Kidney glomerular epithelial cell (primary cell): ENCODE measurements at regions not wholly inside any gene's neighbourhood (a gene's known extent, or its start where the extent isn't known, plus 50 kb on each side); places are given as distances from the start of the nearest gene placed in this dataset.

Source experiments
- DNase-seq: peaks from one replicate; lab custom pipeline; 2025; lab: John Stamatoyannopoulos, UW

DNA sequence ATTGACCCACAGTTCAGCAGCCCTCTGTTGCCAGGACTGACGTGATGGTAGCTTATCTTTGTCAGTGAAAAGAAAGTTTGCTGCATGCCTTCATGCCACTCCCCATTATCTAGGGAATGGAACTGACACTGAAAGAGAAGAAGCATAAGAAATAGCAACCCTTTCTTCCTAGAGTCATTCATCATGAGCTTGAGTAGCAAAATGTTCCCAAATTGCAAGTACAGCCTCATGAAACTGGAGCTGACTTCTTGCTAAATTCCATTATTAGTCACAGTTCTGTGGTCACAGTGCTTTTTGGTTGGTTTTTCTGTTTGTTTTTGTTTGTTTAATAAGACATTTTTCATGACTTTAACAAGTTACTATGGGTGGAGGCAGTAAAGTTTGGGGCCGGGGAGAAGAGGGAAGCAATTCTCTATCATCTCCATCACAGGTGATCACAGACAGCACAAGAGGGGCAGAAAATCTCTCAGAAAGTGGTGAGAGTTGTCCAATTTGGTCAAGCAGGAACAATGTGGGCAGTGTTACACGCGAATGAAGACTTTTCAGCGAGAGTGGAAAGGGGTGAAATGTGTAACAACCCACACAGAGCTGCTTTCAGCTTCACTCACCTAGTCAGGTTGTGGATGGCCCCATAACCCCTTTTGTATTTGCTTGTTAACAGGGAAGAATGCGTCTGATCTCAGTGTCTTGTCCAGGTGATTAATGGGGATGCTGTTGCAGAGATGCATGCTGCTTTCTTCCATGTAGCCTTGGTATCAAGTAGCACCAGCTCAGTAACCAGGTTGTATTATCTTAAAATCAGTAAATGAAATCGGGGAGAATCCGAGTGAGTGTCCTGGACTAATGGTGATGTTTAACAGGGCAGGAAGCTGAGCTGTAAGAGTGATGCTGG is 440.4 kb downstream of the DMRT2 start:
- DNase-seq, result no peak

DNA sequence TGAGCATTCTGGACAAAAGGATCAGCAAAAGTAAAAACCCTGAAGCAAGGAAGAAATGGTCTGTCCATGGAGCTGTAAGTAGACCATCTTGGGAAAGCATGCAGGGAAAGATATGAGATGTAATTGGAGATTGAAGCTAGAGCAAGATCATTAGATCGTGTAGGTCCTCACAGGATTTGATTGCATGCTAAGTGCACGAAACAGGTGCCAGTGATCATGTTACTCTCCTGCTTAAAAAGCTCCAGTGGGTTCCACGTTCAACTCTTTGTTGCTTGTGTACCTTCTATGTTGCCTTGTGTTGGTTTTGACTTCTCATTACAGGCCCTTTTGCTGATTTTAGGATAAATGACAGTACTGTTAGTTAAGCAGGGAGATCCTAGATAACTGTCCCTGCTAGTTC is 442.0 kb downstream of the DMRT2 start:
- no peak for DNase-seq

DNA sequence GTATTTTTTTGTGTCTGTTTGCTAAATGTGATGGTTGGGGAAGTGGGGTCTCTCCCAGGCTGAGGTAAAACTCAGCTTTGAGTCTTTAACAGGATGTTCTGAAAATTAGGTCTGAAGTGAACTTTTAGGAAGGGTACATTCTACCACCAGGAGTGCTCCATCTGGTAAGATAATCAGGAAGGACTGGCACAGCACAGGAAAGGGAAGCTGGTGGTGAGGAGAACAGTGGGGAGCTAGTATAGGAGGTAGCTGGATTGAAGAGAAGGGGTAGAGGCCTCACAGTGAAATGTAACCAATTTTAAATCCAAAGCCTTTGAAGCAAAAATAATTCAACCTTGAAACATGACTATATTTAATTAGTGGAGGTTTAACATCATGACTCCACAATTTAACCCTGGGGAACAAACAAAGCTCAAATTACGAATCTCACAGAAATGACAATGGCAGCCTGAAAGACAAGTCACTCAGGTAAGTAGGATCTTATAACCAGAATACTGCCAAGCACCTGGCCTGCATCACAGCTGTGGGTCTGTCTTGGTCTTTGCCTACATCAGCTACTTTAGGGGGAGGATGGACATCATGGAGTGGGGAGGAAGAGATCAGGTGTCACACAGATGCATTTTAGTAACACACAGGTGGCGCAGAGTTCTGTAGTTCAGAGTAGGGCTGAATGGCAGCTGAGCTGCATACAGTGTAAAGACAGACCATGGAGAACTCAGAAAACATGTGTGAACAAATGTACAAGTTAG is 445.3 kb downstream of the DMRT2 start:
- DNase-seq, result no peak

DNA sequence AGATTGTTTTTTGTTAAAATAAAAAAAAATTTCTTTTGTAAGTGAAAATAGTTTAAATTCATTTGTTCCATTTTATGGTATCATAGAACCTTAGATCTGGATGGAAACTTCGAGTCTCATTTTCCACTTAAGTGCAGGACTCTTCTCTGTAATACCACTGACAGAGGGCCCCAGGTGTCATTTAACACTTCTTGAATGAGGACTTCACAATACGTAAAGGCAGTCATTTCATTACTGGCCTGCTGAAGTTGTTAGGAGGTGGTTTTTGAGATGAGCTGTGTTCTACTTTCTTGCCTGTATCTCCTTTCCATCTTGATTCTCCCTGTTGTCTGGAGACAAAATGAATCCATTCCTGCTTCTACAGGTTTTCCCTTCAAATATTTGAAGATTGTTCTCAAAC is 455.3 kb downstream of the DMRT2 start:
- DNase-seq, result no peak

DNA sequence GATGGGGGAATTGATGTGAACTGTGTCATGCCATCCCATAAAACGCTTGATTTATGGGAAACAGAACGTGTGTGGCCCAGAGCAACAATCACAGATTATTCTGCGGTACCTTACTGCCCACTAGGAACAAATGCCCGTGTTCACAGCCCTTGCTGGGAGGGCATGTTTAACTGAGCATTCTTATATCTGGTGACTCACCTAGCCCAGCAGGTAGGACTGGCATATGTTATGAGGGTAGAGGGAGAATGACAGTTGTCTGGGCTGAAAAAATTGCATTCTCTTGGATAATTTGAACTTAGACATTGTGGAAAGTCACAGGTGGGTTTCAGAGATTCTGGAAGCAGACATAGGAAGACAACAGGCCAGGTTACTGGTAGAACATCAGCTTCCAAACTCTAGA is 460.6 kb downstream of the DMRT2 start:
- DNase-seq, result no peak

DNA sequence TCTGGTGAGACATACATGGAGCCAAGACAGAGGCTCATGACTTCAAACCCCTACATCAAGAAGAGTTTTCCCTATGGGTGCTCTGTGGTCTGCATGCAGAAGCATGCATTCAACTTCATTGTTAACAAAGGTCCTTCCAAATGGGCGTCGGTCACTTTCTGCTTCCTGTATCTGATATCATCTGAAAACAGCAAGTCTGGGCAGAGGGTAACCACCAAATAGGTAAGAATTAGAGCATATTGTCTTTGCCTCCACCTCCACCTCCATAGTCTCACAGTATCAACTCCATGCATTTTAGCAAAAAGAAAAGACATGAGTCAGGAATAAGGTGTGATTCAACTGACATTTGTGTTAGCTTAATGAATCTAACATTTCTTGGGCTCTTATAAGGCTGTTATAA is 462.9 kb downstream of the DMRT2 start:
- no peak for DNase-seq

DNA sequence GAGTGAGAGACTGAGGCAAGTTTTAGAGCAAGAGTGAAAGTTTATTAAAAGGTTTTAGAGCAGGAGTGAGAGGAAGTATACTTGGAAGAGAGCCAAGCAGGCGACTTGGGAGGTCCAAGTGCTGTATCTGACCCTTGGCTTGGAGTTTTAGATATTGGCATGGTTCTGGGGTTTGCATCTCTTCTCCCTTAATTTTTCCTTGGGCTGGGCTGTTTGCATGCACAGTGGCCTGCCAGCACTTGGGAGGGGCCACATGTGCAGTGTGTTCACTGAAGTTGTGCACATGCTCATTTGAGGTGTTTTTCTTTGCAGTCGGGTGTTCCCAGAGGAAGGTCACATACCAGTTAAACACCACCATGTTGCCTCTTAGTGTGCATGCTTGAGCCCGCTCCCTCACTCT is 464.1 kb downstream of the DMRT2 start:
- no peak for DNase-seq

DNA sequence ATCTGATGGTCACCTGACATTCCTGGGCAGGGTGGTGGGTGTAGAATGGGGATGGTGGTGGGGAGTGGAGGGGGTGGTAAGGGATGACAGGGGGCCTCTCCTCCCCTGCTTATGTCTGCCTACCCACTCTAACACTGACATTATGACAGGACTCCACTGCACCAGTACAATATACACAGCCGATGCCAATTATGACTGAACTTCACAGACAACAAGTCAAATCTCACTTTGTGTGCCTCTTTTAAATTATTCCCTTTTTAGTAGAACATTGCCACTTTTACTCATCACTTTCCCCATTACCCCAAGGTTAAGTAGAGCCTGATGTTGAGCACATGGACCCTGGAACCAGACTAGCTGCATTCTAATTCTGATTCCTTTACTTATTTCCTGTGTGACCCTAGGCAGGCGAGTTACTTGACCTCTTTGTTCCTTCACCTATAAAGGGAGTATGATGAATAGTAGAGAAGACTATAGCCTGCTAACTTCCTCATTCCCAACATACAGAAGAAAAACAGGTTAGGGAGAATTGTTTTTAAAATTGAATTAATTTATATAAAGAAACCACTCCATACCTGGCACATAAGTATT is 464.7 kb downstream of the DMRT2 start:
- no peak for DNase-seq

DNA sequence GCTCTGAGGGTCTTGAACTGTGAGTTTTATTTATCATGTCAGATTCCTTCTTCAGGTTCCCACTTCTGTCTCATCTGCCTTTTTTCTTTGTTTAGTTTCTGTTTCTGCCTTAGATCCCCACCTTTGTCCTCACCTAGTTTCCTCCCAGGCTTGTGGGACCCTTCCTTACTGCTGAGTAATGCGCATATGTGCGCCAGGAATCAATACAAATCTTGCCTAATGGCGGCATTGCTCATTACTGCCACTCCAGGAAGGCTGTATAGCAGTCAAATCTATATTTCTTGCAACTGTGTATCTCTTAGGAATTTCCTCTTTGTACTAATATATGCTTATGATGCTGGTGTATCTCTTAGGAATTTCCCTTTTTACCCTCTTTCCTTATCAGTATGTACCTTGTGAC is 465.4 kb downstream of the DMRT2 start:
- no peak for DNase-seq

DNA sequence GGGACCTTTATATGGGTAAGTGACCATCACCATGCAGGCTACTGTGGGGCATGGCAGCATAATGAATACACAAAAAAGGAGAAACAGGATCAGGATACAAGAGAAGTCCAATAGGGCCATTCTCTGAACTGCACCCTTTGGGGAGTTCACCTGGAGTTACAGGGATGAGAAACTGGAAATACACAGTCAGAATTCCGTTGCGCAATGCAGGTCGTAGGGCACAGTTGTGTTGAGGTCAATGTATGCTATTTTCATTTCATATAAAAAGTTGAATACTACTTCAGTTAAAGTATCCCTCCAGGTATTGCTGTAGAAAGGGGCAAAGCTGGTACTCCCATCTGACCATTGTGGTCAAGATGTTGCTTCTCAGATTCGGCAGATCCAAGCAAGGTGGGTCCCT is 471.4 kb downstream of the DMRT2 start:
- no peak for DNase-seq

DNA sequence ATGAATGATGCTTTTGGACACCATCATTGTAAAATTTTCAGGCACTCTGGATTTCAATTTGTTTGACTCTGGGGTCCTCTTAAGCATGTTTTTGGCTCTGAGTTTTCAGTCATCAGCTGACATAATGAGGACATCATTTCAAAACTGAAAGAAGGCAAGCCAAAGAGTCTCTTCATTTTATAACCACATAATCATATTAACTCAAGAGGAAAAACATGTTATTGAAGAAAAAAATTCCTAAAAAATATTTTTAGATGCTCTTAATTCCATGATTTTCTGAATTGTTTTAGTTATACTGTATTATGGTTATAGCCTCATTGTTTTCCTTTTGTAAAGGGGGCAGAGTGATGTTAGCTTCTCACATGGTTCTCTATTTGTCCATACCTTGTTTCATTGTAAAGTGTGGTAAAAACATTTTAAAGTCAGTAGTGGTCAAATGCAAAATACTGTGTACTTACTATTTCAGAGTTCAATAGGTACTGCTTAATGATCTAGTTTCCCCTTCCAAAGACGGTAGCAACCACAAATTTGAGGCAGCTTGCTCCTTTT is 472.1 kb downstream of the DMRT2 start:
- no peak for DNase-seq

DNA sequence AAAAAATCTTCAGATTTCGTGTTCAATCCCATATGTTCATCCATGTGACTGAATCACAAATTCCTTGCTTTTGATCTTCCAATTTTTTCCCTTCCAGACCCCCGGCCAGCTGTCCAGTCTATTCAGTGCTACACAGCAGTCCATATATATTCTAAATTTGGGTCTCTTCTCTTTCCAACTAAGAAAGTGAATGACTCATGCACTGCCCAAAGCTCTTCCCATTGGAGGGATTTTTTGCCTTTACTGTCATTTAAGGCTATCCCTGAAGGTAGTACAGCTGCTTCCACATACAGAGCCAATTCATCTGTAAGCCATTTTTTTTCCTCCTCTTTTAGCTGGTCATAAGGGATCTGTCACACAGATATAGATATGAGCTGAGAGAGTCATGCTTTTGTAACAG is 478.3 kb downstream of the DMRT2 start:
- DNase-seq, result no peak

DNA sequence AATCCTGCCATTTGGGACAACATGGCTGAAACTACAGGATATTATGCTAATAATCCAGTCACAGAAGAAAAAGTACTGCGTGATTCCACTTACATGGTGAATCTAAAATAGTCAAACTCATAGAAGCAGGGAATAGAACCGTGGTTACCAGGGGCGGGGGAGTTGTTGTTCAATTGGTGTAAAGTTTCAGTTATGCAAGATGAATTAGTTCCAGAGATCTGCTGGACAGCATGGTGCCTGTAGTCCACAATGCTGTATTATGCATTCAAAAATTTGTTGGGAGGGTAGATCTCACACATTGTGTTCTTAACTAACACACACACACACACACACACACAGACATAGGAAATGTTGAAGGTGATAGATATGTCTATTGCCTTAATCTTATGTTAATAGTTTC is 480.5 kb downstream of the DMRT2 start:
- no peak for DNase-seq

DNA sequence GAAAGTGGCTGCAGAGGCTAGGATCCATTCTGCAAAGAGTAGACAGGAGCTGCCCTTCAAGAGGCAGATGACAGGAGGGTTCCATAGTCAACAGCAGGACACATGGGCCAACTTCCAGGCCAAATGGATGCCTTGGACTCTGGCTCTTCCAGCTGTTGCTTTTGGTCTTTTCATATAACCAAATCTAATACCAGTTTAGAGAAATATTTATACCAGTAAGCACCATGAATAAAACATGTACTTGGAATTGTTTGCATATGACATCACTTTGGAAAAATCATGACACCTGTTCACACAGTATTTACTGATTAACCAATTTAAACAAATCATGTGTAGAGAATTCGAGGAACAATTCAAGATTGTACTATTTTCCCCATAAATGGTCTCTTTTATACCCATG is 481.3 kb downstream of the DMRT2 start:
- DNase-seq, result no peak

DNA sequence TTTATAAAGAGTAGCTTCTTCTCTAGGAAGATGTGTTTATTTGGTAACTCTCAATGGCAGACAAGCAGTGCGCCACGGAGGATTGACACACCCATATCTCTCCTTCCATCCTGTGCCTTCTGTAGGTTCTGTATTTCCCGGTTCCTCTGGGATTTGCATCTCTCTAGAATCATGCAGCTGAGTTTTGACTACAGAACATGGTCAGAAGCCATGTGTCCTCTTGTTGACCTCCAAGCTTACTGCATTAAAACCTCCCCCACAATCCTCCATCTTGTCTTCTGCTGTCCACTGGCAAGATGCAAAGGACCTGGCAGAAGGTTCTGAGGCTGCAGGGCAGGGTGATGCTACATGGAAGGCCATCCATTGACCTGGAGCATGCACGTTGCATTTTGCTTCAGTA is 482.0 kb downstream of the DMRT2 start:
- no peak for DNase-seq

DNA sequence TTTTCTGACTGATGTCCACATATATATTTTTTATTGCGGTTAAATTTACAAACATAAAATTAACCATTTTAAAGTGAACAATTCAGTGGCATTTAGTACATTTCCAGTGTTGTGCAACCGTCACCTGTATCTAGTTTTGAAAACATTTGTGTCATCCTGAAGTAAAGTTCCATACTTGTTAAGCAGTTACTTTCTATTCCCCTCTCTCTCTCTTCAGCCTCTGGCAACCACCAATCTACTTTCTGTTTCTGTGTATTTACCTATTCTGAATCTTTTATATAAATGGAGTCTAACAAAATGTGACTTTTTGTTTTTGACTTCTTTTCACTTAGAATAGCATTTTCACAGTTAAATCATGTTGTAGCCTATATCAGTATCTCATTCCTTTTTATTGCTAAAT is 480.1 kb upstream of the SMARCA2 start:
- no peak for DNase-seq

DNA sequence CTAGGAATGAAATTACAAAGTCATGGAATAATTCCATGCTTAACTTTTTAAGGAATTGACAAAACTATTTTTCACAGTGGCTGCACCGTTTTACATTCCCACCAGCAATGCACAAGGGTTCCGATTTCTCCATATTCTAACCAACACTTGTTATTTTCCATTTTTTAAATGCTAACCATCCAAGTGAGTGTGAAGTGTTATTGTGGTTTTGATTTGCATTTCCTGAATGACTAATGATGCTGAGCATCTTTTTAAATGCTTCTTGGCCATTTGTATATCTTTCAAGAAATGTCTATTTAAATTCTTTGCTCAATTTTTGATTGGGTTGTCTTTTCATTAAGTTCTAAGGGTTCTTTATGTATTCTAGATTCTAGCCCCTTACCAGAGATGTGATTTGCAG is 479.5 kb upstream of the SMARCA2 start:
- DNase-seq, result no peak

DNA sequence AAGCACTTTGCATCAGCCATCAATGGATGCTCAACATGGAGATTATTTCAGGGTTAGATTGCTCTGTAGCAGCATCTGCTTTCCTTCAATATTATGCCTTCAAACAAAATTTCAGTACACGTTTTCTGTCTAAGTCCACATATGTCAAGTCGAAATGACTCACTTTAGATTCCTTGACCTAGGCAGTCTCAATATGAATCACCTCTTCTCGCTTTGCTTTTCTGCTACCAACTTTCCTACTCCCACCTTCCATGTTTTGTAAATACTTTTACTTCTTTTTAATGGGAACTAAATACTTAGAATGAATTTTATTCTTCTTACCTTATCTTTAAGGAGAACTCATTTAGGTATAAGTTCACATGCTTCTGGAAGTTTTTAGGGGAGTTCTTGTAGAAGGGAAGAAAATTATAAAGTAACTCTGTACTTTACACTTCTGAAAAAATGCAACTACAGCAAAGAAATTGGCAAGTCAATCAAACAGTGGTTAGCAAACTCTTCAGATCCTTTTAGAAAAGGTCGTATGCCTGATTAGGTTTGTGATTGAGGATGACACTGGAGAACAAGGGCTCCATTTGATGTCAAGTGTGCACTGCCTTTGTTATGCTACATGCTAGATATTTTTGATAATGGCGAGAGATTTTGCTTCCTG is 478.5 kb upstream of the SMARCA2 start:
- no peak for DNase-seq

DNA sequence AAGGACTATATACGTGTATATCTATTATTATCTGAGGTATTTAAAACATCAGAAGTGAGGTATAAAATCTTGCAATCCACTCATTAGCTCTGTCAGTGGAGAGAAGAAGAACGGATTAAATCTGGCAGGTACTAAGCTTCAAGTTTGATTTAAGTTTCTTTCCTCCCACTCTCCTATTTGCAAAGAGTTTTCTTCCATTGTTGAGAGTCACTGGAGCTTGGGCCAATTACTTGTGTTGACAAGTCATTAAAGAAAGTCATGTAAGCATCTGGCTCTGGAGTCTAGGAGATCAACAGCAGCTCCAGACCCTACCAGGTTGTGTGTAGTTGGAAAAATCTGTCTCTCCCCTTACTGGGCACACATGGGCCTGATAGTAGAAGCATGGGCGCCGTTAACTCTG is 476.8 kb upstream of the SMARCA2 start:
- DNase-seq, result no peak

DNA sequence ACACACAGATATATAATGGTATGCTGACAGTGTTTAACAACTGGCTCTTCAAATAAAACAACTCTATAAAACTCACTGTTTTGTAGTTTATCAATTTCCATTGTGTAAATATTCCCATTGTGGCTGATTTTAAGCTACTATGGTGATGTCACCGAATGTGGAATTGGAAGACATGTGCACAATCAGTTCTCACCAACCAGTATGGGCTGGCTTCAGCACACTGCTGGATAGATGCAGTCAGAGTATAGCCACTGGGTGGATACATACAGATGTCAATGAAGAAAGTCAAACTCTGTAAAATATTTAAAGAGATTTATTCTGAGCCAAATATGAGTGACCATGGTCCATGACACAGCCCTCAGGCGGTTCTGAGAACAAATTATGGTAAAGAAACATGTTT is 475.9 kb upstream of the SMARCA2 start:
- DNase-seq, result no peak

DNA sequence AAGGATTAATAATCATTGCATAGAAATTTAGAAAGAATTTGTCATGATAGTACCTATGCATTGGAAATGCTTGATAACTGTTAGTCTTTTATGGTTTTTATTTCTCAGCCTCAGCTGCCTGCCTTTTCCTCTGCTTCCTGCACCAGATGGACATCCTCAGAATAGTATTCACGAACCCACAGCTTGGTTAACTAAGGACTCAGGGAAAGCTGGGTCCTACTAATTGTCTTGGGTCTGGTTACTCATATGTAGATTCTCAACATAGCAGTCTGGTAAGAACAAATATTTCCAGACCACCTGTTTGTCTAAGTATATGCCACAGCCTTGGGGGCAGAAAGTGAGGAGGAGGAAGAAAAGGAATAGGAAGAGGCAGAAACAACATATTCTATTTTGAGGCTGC is 464.5 kb upstream of the SMARCA2 start:
- no peak for DNase-seq
